ENCODE measurements at regions not wholly inside any gene's neighbourhood (a gene's known extent, or its start where the extent isn't known, plus 50 kb on each side); places are given as distances from the start of the nearest gene placed in this dataset.

DNA sequence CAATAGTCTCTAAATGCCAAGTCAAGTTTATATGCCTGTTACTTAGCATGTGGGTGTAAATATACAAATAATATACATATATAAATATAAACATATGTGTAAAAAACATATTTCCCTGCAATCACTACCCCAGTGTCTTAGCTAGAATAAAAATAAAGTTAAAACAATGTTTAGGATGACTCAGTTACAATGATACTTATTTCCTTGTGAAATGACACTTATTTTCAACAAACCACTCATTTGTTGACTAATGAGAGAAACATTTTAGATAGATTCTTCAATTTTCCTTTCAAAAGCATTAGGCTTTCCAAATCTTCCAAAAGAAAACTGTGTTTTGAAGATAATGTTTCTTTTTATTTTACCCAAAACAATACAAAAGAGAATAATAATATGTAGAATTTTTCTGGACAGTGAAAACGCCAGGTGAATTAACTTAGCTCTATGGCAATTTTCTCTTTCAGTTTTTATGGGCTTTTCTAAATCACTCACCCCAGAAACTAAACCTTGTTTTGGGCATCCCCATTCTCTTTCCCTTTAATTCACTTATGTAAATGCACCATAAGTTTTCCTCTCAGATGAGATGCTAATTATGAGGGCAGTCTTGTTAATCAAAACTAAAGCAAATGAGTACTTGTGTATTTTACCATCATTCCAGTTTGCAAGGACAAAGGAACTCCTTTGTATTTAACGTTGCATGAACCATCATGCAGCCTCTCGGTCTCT lies 465.9 kb downstream of the BCAT1 start:
- Mint-ChIP-seq H3K4me3 (no peak overlapping the region), H3K27me3 (no peaks in the 10 kb centered on the region), H3K4me1 (no peaks in the 10 kb centered on the region), H3K9me3 (no peaks in the 10 kb centered on the region), H3K36me3 (no peaks in the 10 kb centered on the region), H3K27ac (no peak overlapping the region)
- POLR2A ChIA-PET: no interaction called here
- no peak for ATAC-seq (ENCODE audit: low read depth)
- DNase-seq: no peak

GRCh38 chr12:24482044-24482443 lies 466.9 kb downstream of the BCAT1 start:
- Mint-ChIP-seq H3K36me3 (no peaks in the 10 kb centered on the region), H3K27me3 (no peaks in the 10 kb centered on the region), H3K4me1 (no peaks in the 10 kb centered on the region), H3K4me3 (no peak overlapping the region), H3K9me3 (no peaks in the 10 kb centered on the region), H3K27ac (no peak overlapping the region)
- ATAC-seq (ENCODE audit: low read depth) (no peak), DNase-seq (no peak)
- POLR2A ChIA-PET: no interaction called here

DNA sequence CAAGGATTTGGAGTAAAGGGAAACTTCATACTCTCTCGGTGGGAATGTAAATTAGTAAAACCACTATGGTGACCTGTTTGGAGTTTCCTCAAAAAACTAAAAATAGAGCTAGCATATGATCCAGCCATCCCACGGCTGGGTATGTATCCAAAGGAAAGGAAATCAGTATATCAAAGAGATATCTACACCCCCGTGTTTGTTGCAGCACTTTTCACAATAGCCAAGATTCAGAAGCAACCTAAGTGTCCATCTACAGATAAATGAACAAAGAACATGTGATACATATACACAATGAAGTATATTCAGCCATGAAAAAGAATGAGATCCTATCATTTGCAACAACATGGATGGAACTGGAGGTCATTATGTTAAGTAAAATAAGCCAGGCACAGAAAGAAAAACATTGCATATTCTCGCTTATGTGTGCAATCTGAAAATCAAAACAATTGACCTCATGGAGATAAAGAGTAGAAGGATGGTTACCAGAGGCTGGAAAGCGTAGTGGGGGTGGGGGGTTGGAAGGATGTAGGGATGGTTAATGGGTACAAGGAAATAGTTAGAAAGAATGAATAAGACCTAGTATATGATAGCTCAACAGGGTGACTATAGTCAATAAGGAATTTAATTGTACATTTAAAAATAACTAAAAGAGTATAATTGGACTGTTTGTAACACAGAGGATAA lies 468.0 kb downstream of the BCAT1 start:
- POLR2A ChIA-PET: no interaction called here
- DNase-seq (no peak), ATAC-seq (ENCODE audit: low read depth) (no peak)
- Mint-ChIP-seq H3K27ac (no peak overlapping the region), H3K9me3 (no peaks in the 10 kb centered on the region), H3K4me1 (no peaks in the 10 kb centered on the region), H3K36me3 (no peaks in the 10 kb centered on the region), H3K4me3 (no peak overlapping the region), H3K27me3 (no peaks in the 10 kb centered on the region)

DNA sequence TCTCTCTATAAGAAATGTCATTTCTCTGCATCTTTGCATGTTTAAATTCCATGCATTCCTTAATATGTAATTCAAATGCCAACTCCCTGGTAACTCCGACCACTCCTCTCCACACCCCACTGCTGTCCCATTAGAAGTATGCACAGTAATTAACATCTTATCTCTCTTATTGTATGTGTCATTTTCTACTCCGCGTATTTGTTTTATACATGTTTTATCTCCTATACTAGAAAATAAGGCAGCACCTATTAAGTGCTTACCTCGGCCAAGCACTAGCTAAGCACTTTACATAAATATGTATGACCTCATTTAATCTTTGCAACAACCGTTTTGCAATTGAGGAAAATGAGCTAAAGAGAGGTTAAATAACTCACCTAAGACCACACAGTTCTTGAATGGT lies 469.8 kb downstream of the BCAT1 start:
- POLR2A ChIA-PET: no interaction called here
- H3K4me1 Mint-ChIP-seq: no peaks in the 10 kb centered on the region

DNA sequence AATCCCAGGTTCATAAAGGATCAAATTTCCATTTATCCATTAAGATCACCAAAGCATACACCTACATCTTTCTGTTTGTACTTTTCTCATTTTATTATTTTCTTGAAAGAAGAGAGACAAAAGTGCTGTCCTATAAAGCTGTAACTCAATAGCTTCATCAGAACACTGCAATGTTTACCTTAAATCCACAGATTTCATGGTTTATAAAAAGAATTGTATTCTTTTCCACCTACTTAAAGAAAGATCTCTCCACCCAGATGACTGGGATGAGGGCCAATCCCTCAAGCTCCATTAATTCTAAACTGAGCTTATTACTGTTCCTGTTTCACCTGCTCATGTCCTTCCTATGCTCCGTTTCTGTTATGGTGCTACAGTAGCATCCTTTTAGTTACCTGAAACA lies 470.6 kb downstream of the BCAT1 start:
- POLR2A ChIA-PET: no interaction called here
- H3K27me3 Mint-ChIP-seq: no peaks in the 10 kb centered on the region
- H3K4me3 Mint-ChIP-seq: no peak overlapping the region
- no peak for DNase-seq
- no peak overlapping the region for H3K27ac Mint-ChIP-seq
- H3K4me1 Mint-ChIP-seq: no peaks in the 10 kb centered on the region
- H3K36me3 Mint-ChIP-seq: no peaks in the 10 kb centered on the region
- H3K9me3 Mint-ChIP-seq: no peaks in the 10 kb centered on the region
- ATAC-seq (ENCODE audit: low read depth): no peak

More for the DNA sequence above, 469.8 kb downstream of the BCAT1 start:
- Mint-ChIP-seq H3K27me3 (no peaks in the 10 kb centered on the region), H3K9me3 (no peaks in the 10 kb centered on the region), H3K27ac (no peak overlapping the region), H3K36me3 (no peaks in the 10 kb centered on the region), H3K4me3 (no peak overlapping the region)
- ATAC-seq (ENCODE audit: low read depth) (no peak), DNase-seq (no peak)

GRCh38 chr12:24476310-24476709 lies 472.6 kb downstream of the BCAT1 start:
- Mint-ChIP-seq H3K36me3 (no peaks in the 10 kb centered on the region), H3K9me3 (no peaks in the 10 kb centered on the region), H3K4me1 (no peaks in the 10 kb centered on the region), H3K27ac (no peak overlapping the region), H3K4me3 (no peak overlapping the region), H3K27me3 (no peaks in the 10 kb centered on the region)
- POLR2A ChIA-PET: no interaction called here
- ATAC-seq (ENCODE audit: low read depth) (no peak), DNase-seq (no peak)

DNA sequence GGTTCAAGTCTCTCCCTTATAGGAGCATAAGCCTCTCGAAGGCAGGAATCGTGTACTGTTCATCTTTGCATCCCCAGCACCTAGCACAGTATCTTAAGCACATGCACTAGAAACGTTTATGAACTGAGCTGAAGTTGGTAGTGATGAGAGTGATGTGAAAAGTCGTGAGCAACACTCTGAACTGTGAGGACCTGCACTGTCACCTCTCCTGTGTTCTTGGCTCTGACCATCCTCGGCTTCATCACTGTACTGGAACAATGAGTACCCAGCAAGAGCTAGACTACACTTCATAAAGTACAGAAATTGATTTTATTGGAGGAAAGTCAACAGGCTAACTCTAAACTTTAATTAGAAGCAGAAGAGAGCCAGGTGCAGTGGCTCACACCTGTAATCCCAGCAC lies 473.6 kb downstream of the BCAT1 start:
- Mint-ChIP-seq H3K27me3 (no peaks in the 10 kb centered on the region), H3K36me3 (no peaks in the 10 kb centered on the region), H3K27ac (no peak overlapping the region), H3K4me3 (no peak overlapping the region), H3K4me1 (no peaks in the 10 kb centered on the region), H3K9me3 (no peaks in the 10 kb centered on the region)
- POLR2A ChIA-PET: no interaction called here
- DNase-seq (no peak), ATAC-seq (ENCODE audit: low read depth) (no peak)

- Mint-ChIP-seq H3K27ac (no peak overlapping the region), H3K4me1 (no peaks in the 10 kb centered on the region), H3K27me3 (no peaks in the 10 kb centered on the region), H3K9me3 (no peaks in the 10 kb centered on the region), H3K36me3 (no peaks in the 10 kb centered on the region), H3K4me3 (no peak overlapping the region)
- ATAC-seq (ENCODE audit: low read depth): no peak
- no peak for DNase-seq
- POLR2A ChIA-PET: no interaction called here
Measured at GRCh38 chr12:24473097-24473496, 475.8 kb downstream of the BCAT1 start.

- Mint-ChIP-seq H3K27me3 (no peaks in the 10 kb centered on the region), H3K9me3 (no peaks in the 10 kb centered on the region), H3K27ac (no peak overlapping the region), H3K36me3 (no peaks in the 10 kb centered on the region), H3K4me3 (no peak overlapping the region), H3K4me1 (no peaks in the 10 kb centered on the region)
- POLR2A ChIA-PET: no interaction called here
- no peak for DNase-seq
- no peak for ATAC-seq (ENCODE audit: low read depth)
Measured at GRCh38 chr12:24470050-24470449, 478.9 kb downstream of the BCAT1 start.

DNA sequence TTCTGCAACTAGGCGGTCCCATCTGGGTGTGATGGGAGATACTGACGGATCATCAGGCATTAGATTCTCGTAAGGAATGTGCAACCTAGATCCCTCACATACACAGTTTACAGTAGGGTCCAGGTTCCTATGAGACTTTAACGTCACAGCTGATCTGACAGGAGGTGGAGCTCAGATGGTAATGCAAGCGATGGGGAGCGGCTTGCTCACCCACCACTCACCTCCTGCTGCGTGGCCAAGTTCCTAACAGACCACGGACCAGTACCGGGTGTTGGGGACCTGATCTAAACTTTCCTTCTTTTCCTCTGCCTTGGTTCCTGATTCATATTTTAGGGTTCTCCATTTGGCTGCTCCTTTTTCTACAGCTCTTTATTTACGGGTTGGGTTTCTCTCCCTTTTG lies 479.8 kb downstream of the BCAT1 start:
- Mint-ChIP-seq H3K9me3 (no peaks in the 10 kb centered on the region), H3K27me3 (no peaks in the 10 kb centered on the region), H3K36me3 (no peaks in the 10 kb centered on the region), H3K27ac (no peak overlapping the region), H3K4me1 (no peaks in the 10 kb centered on the region), H3K4me3 (no peak overlapping the region)
- POLR2A ChIA-PET: no interaction called here
- DNase-seq (no peak), ATAC-seq (ENCODE audit: low read depth) (no peak)

DNA sequence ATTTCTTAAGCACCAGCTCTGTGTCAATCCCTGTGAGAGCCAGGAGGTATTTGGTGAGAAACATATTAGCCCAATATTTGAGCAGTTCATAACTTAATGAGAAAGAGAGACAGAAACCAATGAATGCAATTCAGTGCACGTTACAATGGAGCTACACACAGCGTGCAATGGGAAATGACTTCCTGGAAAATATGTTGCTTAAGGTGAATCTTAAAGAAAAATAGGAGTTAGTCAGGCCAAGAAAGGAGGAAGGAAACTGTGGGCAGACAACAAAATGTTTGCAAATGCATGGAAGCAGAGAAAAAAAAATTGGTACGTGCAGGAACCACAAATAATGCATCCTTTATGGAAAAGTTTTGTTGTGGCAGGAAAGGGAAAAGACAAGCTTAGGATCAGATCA lies 481.7 kb downstream of the BCAT1 start:
- Mint-ChIP-seq H3K27ac (no peak overlapping the region), H3K4me1 (no peaks in the 10 kb centered on the region), H3K9me3 (no peaks in the 10 kb centered on the region), H3K4me3 (no peak overlapping the region), H3K36me3 (no peaks in the 10 kb centered on the region), H3K27me3 (no peaks in the 10 kb centered on the region)
- POLR2A ChIA-PET: no interaction called here
- ATAC-seq (ENCODE audit: low read depth) (no peak), DNase-seq (no peak)

GRCh38 chr12:24463375-24463774 lies 485.5 kb downstream of the BCAT1 start:
- no peaks in the 10 kb centered on the region for H3K27me3 Mint-ChIP-seq
- POLR2A ChIA-PET: no interaction called here
- no peak overlapping the region for H3K27ac Mint-ChIP-seq
- no peaks in the 10 kb centered on the region for H3K36me3 Mint-ChIP-seq
- H3K4me3 Mint-ChIP-seq: no peak overlapping the region
- DNase-seq: no peak
- no peaks in the 10 kb centered on the region for H3K9me3 Mint-ChIP-seq
- H3K4me1 Mint-ChIP-seq: no peaks in the 10 kb centered on the region
- ATAC-seq (ENCODE audit: low read depth): no peak

DNA sequence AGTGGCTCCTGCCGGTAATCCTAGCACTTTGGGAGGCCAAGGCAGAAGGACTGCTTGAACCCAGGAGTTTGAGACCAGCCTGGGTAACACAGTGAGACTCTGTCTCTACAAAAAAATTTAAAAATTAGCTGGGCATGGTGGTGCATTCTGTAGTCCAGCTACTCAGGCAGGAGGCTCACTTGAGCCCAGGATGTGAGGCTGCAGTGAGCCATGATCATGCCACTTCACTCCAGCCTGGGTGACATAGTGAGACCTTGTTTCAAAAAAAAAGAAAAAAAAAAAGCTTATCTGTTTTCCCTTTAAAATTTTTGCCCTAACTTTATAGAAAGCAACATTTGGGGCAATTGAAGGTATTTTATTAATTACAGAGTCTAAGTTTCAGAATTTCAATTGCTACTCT lies 486.0 kb downstream of the BCAT1 start:
- POLR2A ChIA-PET: no interaction called here
- H3K36me3 Mint-ChIP-seq: no peaks in the 10 kb centered on the region
- H3K27me3 Mint-ChIP-seq: no peaks in the 10 kb centered on the region
- H3K4me3 Mint-ChIP-seq: no peak overlapping the region
- H3K27ac Mint-ChIP-seq: no peak overlapping the region
- ATAC-seq (ENCODE audit: low read depth): no peak
- no peak for DNase-seq
- H3K9me3 Mint-ChIP-seq: no peaks in the 10 kb centered on the region
- no peaks in the 10 kb centered on the region for H3K4me1 Mint-ChIP-seq

DNA sequence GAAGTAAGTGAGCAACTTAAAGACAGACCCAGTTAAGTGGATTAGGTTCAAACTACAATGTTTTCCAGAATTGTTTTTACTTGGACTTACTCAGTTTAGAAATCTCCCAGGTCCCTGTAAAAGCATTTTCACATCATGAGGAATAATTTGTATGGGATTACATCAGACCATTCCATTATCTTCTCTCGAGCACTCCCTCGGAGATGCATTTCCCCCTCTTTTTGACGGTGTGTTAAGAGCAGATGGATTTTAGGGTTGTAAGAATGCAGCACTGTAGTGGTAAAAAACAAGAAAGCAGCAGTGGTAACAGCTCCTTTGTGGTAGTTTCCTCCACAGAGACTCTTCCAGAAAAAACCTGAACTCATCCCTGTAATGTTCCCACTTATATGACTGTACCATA lies 488.4 kb downstream of the BCAT1 start:
- no peaks in the 10 kb centered on the region for H3K4me1 Mint-ChIP-seq

More for the DNA sequence above, 488.4 kb downstream of the BCAT1 start:
- no peak overlapping the region for H3K27ac Mint-ChIP-seq
- H3K36me3 Mint-ChIP-seq: no peaks in the 10 kb centered on the region
- ATAC-seq (ENCODE audit: low read depth) (no peak), DNase-seq (no peak)
- POLR2A ChIA-PET: no interaction called here
- H3K4me3 Mint-ChIP-seq: no peak overlapping the region
- H3K9me3 Mint-ChIP-seq: no peaks in the 10 kb centered on the region
- H3K27me3 Mint-ChIP-seq: no peaks in the 10 kb centered on the region
